NCI-H146 treated with DMSO at 0.1 percent for 48 hours (cell line): ENCODE measurements at regions not wholly inside any gene's neighbourhood (a gene's known extent, or its start where the extent isn't known, plus 50 kb on each side); places are given as distances from the start of the nearest gene placed in this dataset.
"Not testable (repeated sequence)": the region's sequence is repeated elsewhere in the genome, so short reads cannot be mapped to it uniquely, and the experiment has no call there.

ENCODE experiments used
- DNase-seq: peaks from one replicate; lab custom pipeline; 2025; ENCODE audit not compliant: unreplicated experiment; lab: John Stamatoyannopoulos, UW

- no peak for DNase-seq
Observed at GRCh38 chr11:35046681-35047080, 92.3 kb upstream of the CD44 start.

GRCh38 chr11:35047179-35047578 is 91.8 kb upstream of the CD44 start:
- no peak for DNase-seq

DNA sequence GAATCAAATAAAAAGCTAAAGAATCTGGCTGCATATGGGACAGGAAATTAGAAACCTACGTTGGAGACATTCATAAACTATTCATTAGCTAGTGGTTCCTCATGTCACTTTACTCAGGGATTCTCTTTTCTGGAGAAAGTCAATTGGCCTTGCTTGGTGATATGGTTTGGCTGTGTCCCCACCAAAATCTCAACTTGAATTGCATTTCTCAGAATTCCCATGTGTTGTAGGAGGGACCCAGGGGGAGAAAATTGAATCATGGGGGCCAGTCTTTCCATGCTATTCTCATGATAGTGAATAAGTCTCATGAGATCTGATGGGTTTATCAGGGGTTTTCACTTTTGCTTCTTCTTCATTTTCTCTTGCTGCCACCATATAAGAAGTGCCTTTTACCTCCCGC is 91.2 kb upstream of the CD44 start:
- no peak for DNase-seq

GRCh38 chr11:35048346-35048745 is 90.6 kb upstream of the CD44 start:
- not testable (repeated sequence) for DNase-seq

GRCh38 chr11:35049859-35050531 is 89.0 kb upstream of the CD44 start:
- DNase-seq = no peak

GRCh38 chr11:35050541-35050995 is 88.4 kb upstream of the CD44 start:
- DNase-seq = no peak

- no peak for DNase-seq
Observed at GRCh38 chr11:35056391-35057093, 82.4 kb upstream of the CD44 start.

DNA sequence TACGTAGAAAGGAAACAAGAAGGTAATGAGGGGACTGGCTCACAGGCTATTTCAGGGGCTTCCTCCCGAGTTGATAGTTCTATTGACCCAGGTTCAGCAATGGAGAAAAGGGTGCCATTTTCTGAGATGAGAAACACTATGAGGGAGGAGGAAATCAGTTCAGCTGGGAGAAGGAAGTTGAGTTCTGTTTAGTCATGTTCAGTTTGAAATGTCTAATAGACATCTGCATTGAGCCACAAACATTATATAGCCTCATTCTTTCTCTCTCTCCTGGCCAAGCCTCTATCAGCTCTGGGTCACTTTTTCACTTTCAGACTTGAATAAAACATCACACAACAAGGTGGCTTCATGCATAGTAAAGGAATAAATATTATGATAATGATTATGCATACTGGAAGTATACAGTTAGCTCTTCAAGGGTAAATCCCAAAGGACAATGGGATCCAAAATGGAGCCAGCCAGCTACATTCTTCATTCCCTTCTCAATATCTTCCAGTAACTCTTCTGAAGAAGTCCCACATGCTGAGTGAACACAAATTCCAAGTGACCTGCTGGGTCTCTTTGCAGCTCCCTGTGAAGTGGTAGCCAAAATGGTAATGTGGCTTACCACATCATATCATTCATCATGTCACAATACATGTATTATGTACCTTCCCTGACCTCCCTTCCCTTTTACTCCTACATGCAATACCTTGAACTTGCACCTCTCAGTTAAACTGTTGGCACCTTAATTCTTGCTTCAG is 80.9 kb upstream of the CD44 start:
- DNase-seq = no peak

- no peak for DNase-seq
Observed at GRCh38 chr11:35058669-35059434, 80.1 kb upstream of the CD44 start.

DNA sequence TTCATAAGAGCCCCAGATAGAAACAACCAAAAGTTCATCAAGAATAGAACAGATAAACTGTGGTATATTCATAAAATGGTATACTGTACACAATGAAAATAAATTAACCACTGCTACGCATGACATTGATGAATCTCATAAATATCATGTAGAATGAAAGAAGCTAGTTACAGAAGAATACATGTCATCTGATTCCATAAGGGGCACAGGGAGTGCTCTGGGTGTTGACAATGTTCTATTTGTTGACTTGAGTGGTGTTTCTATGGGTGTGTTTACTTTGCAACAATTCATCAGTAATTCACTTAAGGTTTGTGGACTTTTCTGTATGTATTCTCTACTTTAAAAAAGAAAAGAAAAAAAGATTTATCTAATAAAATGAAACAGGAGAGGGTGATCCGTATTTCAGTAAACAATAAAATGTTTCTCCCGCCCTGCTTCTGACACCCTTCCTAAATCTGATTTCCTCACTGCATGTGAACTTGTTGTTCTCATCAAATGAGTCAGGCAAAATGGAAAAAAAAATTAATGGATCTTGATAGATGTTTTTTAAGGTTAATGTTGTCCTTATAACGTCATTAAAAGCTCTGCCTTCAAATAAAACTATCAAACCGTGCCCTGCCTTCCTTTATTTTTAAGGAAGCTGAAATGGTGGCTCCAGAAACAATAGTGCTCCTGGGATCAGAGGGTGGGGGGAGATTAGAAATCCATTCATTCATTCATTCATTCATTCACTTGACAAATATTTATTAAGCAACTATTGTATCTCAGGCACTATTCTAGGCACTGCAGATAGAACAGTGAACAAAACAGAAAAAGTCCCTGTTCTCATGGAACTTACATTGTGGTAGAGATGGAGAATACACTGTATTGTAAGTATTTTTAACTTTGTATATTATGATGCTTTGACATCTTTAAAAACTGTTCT is 77.2 kb upstream of the CD44 start:
- DNase-seq = peak; percentile 28

- DNase-seq = no peak
Observed at GRCh38 chr11:35063488-35063931, 75.5 kb upstream of the CD44 start.

- DNase-seq = no peak
Observed at GRCh38 chr11:35064114-35064800, 74.7 kb upstream of the CD44 start.

DNA sequence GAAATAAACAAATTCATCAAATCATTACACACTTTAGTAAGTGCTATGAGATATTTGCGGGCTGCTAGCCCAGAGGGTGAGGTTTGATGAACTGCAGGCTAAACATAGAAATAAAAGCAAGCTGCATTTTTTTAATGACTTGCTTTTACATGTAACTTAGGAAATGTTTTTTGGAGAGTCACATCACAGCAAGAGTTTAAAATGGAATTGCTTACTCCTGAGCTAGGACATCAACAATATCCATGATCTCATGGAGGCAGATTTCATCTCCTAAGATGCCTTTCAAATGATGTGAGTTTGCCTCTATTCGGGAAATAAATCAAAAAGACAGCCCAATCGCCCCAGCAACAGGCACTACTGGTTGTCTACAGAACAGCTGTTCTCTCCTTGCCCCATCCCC is 73.4 kb upstream of the CD44 start:
- DNase-seq = no peak

DNA sequence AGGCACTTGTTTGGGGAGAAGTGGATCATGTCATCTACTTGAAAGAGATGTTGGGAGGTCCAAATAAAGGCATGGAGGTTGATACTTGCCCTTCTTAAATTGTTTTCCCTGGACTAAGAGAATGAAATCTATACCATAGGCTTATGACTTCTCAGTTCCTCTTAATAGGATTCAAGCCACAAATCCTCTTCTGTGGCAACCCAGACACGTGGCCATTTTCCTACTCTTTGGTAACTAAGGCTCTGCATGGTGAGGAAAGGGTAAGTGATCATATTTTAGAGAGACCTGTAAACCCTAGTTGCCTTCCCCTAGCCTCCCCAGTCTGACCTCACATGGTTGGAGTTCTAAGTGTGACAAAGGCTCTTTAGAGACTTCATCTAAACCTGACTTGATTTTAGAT is 72.9 kb upstream of the CD44 start:
- DNase-seq = no peak

DNA sequence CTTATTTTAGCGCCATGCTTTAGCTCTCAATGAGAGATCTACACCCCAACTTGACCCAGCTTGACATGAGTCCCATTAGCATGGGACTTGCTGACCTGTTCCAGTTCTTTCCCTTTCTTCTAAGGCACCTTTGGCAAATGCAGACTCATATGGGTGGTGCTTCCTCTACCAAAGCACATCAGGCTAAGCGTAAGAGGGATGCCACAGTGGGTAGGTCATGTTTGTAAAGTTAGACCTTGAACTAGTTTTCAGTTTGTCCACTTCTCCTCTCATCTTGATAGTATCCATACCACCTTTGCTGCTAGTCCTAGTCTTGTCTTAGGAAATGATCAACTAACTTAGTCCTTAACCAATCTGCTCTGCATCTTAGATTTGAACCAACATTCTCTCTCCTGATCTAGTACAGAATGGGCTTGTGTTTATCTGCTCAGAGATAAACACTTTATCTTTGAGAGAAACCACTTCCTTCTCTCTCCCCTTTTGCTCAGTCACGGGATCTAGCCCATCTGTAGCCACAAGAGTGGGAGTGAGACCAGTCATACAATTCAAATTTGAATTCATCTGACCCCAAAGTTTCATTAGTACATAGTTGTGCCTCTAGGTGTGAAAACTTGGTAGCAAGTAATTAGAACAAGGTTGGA is 72.1 kb upstream of the CD44 start:
- DNase-seq = no peak

- no peak for DNase-seq
Observed at GRCh38 chr11:35071722-35072121, 67.2 kb upstream of the CD44 start.

DNA sequence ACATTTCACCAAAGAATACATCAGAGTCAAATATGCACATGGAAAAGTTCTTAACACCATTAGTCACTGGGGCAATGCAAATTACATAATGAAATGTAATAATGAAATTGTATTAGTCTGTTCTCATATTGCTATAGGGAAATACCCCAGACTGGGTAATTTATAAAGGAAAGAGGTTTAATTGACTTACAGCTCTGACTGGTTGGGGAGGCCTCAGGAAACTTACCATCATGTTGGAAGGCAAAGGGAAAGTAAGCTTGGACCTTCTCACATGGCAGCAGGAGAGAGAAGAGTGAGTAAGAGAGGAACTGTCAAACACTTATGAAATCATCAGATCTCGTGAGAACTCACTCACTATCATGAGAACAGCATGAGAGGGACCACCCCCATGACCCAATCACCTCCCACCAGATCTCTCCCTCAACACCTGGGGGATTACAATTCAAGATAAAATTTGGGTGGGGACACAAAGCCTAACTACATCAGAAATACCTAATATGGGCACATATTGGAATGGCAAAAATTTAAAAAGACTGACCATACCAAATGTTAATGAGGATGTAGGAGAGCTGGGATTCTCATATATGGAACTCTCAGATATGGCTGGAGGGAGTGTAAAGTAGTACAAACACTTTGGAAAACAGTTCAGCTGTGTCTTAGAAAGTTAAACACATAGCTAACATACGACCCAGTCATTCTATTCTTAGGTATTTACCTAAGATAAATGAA is 65.1 kb upstream of the CD44 start:
- DNase-seq = no peak
